GM18858 (cell line): ENCODE measurements at regions not wholly inside any gene's neighbourhood (a gene's known extent, or its start where the extent isn't known, plus 50 kb on each side); places are given as distances from the start of the nearest gene placed in this dataset.
"Not testable (repeated sequence)": the region's sequence is repeated elsewhere in the genome, so short reads cannot be mapped to it uniquely, and the experiment has no call there.

Experiments used
- ATAC-seq: cut with Tn5 transposase; IDR thresholded peaks from one replicate; pipeline ENCODE4 v1.9.1; 2021; ENCODE audit not compliant: unreplicated experiment

- ATAC-seq, result no peak
Measured at GRCh38 chr6:34646714-34647113, 49.9 kb downstream of the ILRUN start.

GRCh38 chr6:34645627-34646026 is 50.9 kb downstream of the ILRUN start:
- ATAC-seq, result no peak

- ATAC-seq, result no peak
Measured at GRCh38 chr6:34644716-34645115, 51.9 kb downstream of the ILRUN start.

- ATAC-seq, result no peak
Measured at GRCh38 chr6:34642427-34642826, 54.1 kb downstream of the ILRUN start.

GRCh38 chr6:34640074-34640849 is 56.3 kb downstream of the ILRUN start:
- not testable (repeated sequence) for ATAC-seq

- ATAC-seq, result peak; percentile 64
Measured at GRCh38 chr6:34638834-34639736, 57.5 kb downstream of the ILRUN start.

GRCh38 chr6:34633785-34634184 is 62.8 kb downstream of the ILRUN start:
- no peak for ATAC-seq

GRCh38 chr6:34633256-34633655 is 63.3 kb downstream of the ILRUN start:
- no peak for ATAC-seq

- no peak for ATAC-seq
Measured at GRCh38 chr6:34630040-34630439, 66.5 kb downstream of the ILRUN start.

- no peak for ATAC-seq
Measured at GRCh38 chr6:34627296-34627695, 69.3 kb downstream of the ILRUN start.

GRCh38 chr6:34618430-34619182 is 62.5 kb upstream of the SPDEF start:
- ATAC-seq, result no peak

GRCh38 chr6:34617231-34617630 is 61.1 kb upstream of the SPDEF start:
- no peak for ATAC-seq

- no peak for ATAC-seq
Measured at GRCh38 chr6:34616227-34616585, 60.1 kb upstream of the SPDEF start.

- ATAC-seq, result no peak
Measured at GRCh38 chr6:34615574-34616226, 59.6 kb upstream of the SPDEF start.

GRCh38 chr6:34610819-34611477 is 54.8 kb upstream of the SPDEF start:
- ATAC-seq, result no peak

- no peak for ATAC-seq
Measured at GRCh38 chr6:34608321-34609091, 52.4 kb upstream of the SPDEF start.

GRCh38 chr6:34606477-34607265 is 50.5 kb upstream of the SPDEF start:
- no peak for ATAC-seq
